ENCODE measurements at regions not wholly inside any gene's neighbourhood (a gene's known extent, or its start where the extent isn't known, plus 50 kb on each side); places are given as distances from the start of the nearest gene placed in this dataset.

DNA sequence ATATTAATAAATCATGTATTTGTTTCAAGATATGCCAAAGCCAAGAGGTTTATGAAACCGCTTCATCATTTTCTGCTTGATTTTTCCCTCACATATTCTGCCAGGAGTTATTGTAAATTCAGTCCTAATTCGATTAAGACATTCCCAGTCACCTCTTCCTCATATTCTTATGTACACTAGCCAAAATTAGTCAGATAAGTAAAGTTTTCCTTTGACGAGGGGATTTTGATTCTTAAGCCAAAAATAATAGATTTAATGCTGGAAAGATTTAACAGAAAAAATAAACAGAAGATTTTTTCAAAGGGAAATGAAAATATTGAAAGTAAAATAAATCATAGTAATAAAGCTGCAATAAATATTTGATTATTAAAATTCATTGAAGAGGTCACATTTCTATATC lies 51.0 kb upstream of the VEGFC start:
- DNase-seq (no peak), ATAC-seq (no peak)
- Mint-ChIP-seq H3K27ac (no peak overlapping the region), H3K4me3 (no peak overlapping the region), H3K4me1 (no peaks in the 10 kb centered on the region), H3K27me3 (no peaks in the 10 kb centered on the region), H3K9me3 (no peaks in the 10 kb centered on the region)

DNA sequence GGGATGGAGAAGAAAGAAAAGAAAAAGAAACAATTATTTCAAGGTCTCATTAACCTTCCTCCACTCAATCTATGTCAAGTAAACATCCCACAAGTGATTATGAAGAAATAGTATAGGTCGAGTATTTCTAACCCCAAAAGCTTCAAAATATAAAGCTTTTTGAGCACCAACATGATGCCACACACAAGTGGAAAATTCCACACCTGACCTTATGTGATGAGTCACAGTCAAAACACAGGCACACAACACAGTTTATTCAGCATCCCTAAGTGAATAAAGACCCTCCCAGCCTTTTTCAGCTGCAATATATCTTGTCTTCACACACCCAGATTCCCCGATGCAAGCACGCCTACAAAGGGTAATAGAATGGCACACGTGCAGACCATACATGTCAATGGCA lies 51.7 kb upstream of the VEGFC start:
- no peak overlapping the region for H3K27ac Mint-ChIP-seq
- no peak for ATAC-seq
- no peak for DNase-seq
- no peaks in the 10 kb centered on the region for H3K4me1 Mint-ChIP-seq
- H3K4me3 Mint-ChIP-seq = no peak overlapping the region
- H3K9me3 Mint-ChIP-seq = peaks cover 0 to 3% of the 10 kb centered on the region in 2 donors
- no peaks in the 10 kb centered on the region for H3K27me3 Mint-ChIP-seq

DNA sequence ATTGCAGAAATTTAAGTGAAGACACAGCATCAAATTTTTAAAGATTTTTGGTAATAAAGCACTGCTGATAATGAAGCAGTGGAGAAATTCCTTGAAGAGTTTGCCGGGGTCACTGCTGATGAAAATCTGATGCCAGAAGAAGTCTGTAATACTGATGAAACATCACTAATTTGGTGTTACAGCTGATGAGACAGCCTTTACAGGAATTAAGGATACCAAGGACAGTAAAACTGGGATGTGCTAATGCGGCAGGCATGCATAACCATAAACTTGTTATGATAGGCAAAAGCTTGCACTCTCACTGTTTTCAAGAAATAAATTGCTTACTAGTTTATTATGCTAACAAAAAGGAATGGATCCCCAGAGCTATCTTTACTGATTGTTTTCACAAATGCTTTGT lies 52.9 kb upstream of the VEGFC start:
- Mint-ChIP-seq H3K4me3 (no peak overlapping the region), H3K27ac (no peak overlapping the region), H3K27me3 (no peaks in the 10 kb centered on the region), H3K4me1 (no peaks in the 10 kb centered on the region), H3K9me3 (peaks cover 0 to 6% of the 10 kb centered on the region in 2 donors)
- DNase-seq (no peak), ATAC-seq (no peak)

DNA sequence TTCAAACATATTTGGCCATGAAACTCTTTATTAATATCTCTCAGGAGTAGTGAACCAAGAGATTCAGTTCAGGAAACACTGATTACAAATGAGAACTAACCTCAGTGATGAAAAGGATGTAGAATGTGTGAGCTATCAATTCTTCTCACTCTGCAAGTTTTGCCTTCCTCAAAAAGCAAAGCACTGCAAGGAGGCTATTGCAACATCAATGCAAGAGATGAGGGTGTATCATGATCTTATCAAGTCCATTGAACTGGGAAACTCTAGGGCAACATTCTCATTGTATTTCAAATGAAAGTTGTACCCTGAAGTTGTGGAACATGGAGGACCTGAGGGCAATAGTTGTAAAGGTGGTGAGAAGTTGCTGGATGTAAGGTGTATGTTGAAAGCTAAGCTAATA lies 56.4 kb upstream of the VEGFC start:
- H3K4me3 Mint-ChIP-seq = no peak overlapping the region
- peaks cover 0 to 13% of the 10 kb centered on the region in 2 donors for H3K9me3 Mint-ChIP-seq
- H3K4me1 Mint-ChIP-seq = no peaks in the 10 kb centered on the region
- DNase-seq (no peak), ATAC-seq (no peak)
- no peaks in the 10 kb centered on the region for H3K27me3 Mint-ChIP-seq
- H3K27ac Mint-ChIP-seq = peak overlapping the region in 1 of 2 donors; percentile 43

DNA sequence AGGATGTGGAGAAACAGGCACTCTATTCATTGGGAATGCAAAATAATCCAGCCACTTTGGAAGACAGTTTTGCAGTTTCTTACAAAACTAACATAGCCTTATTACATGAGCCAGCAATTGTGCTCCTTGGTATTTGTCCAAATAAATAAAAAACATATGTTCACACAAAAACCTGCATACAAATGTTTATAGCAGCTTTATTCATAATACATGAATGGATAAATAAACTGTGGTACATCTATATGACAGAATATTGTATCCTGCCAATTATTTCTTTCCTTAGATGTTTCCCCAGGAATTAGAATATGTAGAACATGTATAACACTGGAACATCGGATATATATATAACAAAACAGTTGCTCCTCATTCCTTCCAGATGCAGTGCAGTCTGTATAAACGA lies 57.7 kb upstream of the VEGFC start:
- H3K4me3 Mint-ChIP-seq = no peak overlapping the region
- DNase-seq (no peak), ATAC-seq (no peak)
- no peak overlapping the region for H3K27ac Mint-ChIP-seq
- no peaks in the 10 kb centered on the region for H3K4me1 Mint-ChIP-seq
- no peaks in the 10 kb centered on the region for H3K27me3 Mint-ChIP-seq
- peaks cover 0 to 13% of the 10 kb centered on the region in 2 donors for H3K9me3 Mint-ChIP-seq

DNA sequence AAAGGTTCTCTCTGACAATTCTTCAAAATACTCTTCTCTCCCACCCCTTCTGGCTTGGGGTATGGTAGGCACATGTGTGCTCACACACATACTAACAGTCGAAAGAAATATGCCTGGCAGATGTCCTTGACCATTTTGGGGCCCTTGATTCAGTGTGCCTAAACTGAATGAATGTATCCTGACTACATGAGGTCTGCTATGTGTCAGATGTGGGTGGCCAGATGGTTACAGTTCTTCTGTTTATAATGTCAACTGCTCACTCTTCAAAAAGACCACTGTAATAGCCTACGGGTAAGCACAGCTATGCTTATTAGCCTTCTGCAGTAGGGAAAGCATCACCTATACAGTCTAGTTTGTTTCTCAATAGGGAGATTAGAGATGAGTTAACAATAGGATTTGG lies 63.7 kb upstream of the VEGFC start:
- DNase-seq = no peak
- H3K4me3 Mint-ChIP-seq = no peak overlapping the region

DNA sequence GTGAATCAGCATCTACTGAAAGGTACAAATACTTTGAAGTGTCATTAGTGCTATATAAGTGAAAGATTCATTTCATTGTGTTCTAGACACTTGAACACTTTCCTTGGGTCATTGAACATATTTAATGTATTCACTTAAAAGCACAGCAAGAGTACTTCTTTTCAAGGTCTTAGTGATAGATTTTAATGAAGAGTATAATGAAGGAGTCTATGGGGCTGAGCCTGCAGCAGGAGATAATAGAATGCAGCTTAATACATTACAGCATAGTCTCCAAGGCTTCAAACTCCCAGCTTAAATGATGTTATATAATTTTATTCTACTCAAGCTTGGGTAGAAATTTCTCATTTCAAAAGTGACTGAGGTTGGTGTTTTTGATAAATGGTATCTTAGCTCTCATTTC lies 66.1 kb upstream of the VEGFC start:
- no peak overlapping the region for H3K4me3 Mint-ChIP-seq
- H3K27me3 Mint-ChIP-seq = no peaks in the 10 kb centered on the region
- peaks cover 13 to 25% of the 10 kb centered on the region in 2 donors for H3K9me3 Mint-ChIP-seq
- no peaks in the 10 kb centered on the region for H3K4me1 Mint-ChIP-seq
- H3K27ac Mint-ChIP-seq = no peak overlapping the region
- no peak for DNase-seq
- ATAC-seq = no peak

More for the DNA sequence above, 63.7 kb upstream of the VEGFC start:
- ATAC-seq = no peak
- Mint-ChIP-seq H3K27me3 (no peaks in the 10 kb centered on the region), H3K27ac (no peak overlapping the region), H3K4me1 (no peaks in the 10 kb centered on the region), H3K9me3 (peaks cover 10 to 17% of the 10 kb centered on the region in 2 donors)

DNA sequence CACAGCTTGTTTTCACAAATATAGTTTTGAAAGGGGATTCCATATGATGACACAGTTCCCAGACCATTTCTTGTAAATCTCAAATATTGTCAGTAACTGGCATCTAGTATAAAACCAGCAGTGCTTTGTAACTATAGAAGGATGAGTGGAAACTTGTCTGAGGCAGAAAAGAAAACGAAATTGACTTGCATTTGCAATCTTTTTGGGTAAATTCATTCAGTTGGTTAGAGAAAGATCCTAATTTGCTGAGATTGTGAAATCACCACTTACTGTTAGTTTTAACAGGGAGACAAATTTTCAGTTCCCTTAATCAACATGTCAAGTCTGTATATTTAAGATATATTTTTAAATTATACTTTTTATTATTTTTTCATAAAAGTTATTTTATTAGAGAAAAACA lies 71.5 kb upstream of the VEGFC start:
- DNase-seq (no peak), ATAC-seq (no peak)
- no peak overlapping the region for H3K4me3 Mint-ChIP-seq
- no peaks in the 10 kb centered on the region for H3K4me1 Mint-ChIP-seq
- H3K9me3 Mint-ChIP-seq = peaks cover 22 to 25% of the 10 kb centered on the region in 2 donors
- H3K27ac Mint-ChIP-seq = no peak overlapping the region
- H3K27me3 Mint-ChIP-seq = no peaks in the 10 kb centered on the region

DNA sequence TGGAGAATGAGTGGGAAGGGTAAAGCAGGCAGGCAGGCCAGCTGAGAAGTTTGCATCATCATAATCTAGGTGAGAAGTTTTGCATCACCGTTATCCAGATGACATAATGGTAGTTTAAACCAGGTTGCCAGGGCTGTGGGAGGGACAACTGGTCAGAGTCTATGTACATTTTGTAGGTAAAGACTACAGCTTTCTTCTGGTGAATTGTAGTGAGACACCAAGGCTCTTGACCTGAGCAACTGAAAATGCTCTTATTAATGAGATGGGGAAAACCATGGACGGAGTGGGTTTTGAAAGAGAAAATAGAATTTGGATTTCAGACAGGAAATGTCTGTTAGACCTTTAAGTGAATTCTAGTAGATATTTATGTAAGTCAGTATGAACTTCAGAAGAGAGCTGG lies 76.0 kb upstream of the VEGFC start:
- H3K9me3 Mint-ChIP-seq = peaks cover 6 to 18% of the 10 kb centered on the region in 2 donors

DNA sequence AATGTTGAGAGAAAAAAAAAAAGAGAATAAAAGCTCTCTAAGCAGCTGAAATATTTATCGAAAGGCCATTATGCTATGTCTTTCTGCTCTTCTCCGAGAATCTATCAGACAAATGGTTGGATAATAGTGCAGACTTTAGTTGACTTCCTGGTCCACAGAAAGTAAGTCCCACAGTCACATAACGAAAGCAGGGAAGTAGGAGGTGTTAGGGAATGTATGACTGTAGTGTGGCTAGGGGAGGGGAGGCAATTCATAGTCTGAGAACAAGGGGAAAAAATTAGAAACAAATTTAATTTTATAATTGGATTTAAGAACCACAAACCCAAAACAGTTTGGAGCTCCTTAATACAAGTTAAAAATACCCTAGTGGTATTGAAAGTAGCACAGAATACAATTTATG lies 79.7 kb upstream of the VEGFC start:
- H3K4me3 Mint-ChIP-seq = no peak overlapping the region
- peaks cover 13 to 19% of the 10 kb centered on the region in 2 donors for H3K9me3 Mint-ChIP-seq

More for the DNA sequence above, 76.0 kb upstream of the VEGFC start:
- DNase-seq (no peak), ATAC-seq (no peak)
- H3K4me3 Mint-ChIP-seq = no peak overlapping the region
- no peaks in the 10 kb centered on the region for H3K4me1 Mint-ChIP-seq
- no peaks in the 10 kb centered on the region for H3K27me3 Mint-ChIP-seq
- H3K27ac Mint-ChIP-seq = no peak overlapping the region

DNA sequence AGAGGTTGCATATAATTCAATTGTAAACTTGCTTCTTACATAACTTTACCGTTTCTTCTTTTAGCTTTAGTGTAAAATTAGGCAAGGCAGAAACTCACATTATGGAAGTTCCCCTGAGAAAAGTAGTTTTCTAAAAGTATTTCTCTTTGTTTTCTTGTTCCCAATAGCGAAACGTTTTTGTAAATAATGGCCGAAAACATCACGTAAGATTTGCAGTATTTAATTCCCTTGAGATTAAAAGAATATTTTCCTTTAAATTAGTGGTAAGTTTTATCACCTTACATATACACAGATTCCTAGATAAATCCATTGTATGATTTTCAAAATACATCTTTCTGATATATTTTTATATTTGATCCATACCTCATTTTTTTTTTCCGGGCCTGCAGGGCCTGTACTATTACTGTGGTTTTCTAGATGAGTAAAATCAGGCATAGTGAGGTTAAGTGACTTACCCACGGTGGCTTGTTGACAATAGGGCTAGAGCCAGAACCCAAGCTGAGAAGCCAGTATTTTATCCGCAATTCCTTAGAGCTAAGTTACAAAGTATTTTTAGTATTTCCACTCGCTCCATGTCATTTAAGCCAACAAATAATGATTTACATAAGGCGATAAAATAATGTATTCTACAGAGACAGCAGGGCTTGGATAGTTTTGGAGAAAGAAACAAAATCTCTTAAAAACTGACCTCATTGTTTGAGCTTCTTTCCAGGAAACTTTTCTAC lies 82.2 kb upstream of the VEGFC start:
- no peaks in the 10 kb centered on the region for H3K4me1 Mint-ChIP-seq
- DNase-seq (no peak), ATAC-seq (no peak)
- no peak overlapping the region for H3K27ac Mint-ChIP-seq
- H3K9me3 Mint-ChIP-seq = peaks cover 8 to 9% of the 10 kb centered on the region in 2 donors
- H3K4me3 Mint-ChIP-seq = no peak overlapping the region
- no peaks in the 10 kb centered on the region for H3K27me3 Mint-ChIP-seq

More for the DNA sequence above, 79.7 kb upstream of the VEGFC start:
- Mint-ChIP-seq H3K27ac (no peak overlapping the region), H3K27me3 (no peaks in the 10 kb centered on the region), H3K4me1 (no peaks in the 10 kb centered on the region)
- DNase-seq (no peak), ATAC-seq (no peak)

DNA sequence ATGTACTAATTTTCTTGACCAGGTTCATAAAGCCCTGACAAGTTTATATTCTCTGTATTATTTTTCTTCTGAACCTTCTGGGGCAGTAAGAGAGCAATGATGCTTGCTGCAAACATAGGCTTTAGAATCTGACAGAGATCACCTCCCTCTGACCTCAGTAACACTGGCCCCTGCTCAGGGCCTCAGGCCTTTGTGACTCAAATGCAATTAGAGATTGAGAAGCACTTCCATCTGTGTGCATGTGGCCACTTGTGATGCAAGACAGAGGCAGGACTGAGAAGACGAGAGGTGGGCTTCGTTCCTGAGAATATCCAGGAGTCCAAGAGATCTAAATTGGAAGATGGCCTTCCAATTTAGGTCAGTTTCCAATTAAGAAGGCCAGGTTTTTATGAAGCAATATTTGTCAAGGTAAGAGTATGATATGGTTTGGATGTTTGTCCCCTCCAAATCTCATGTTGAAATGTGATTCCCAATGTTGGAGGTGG lies 82.8 kb upstream of the VEGFC start:
- Mint-ChIP-seq H3K4me1 (no peaks in the 10 kb centered on the region), H3K4me3 (no peak overlapping the region), H3K27me3 (no peaks in the 10 kb centered on the region), H3K9me3 (peaks cover 8 to 10% of the 10 kb centered on the region in 2 donors), H3K27ac (no peak overlapping the region)
- DNase-seq (no peak), ATAC-seq (no peak)

DNA sequence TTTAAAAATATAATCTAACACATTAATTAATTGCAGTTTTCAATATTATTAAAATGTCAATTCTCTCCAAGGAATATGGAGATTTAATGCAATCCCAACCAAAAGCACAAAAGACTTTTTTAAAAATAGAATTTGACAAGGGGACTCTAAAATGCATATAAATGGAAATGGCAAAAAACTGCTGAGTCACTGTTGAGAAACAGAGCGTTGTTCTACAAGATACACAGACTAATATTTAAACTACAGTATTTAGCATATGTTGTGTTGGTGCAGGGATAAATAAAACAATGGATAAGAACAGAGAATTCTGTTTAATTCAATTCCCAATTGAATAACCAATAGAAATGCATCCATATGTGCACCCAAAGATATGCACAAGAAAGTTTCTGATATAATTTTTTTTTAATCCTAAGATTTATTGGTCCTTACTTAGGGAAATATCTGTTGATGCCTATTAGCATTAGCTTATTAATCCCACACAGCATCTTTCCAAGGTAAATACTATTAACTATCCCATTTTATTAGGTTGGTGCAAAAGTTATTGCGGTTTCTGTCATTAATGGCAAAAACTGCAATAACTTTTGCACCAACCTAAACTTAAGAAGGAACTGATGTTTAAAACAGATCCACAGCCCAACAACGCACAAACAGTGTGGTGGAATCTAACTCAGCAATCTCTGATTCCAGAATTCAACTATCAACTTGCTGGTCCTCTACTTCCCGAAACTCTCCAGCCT lies 86.8 kb upstream of the VEGFC start:
- DNase-seq (no peak), ATAC-seq (no peak)
- Mint-ChIP-seq H3K27me3 (no peaks in the 10 kb centered on the region), H3K4me3 (no peak overlapping the region), H3K9me3 (peaks cover 8 to 9% of the 10 kb centered on the region in 2 donors), H3K27ac (no peak overlapping the region), H3K4me1 (no peaks in the 10 kb centered on the region)

DNA sequence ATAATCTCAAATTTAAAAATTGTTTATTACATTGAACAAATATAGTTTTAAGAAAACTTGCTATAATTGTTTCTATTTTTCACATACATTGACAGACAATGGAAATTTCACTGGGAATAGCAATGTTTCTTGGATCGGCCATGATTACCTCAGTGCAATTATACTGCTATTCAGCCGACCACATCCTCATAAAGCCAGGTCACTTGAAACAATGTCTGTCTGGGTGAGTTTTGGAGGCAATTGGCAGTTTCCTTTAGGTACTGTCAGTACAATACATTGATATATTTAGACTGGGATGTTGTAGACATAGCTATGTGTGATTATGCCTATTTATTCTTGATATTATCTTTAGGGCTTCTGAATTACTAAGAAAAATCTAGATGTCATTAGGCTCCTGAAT lies 89.5 kb upstream of the VEGFC start:
- Mint-ChIP-seq H3K27me3 (no peaks in the 10 kb centered on the region), H3K4me1 (no peaks in the 10 kb centered on the region), H3K4me3 (no peak overlapping the region), H3K27ac (no peak overlapping the region), H3K9me3 (peaks cover under 1 to 6% of the 10 kb centered on the region in 2 donors)
- no peak for DNase-seq
- ATAC-seq = no peak

DNA sequence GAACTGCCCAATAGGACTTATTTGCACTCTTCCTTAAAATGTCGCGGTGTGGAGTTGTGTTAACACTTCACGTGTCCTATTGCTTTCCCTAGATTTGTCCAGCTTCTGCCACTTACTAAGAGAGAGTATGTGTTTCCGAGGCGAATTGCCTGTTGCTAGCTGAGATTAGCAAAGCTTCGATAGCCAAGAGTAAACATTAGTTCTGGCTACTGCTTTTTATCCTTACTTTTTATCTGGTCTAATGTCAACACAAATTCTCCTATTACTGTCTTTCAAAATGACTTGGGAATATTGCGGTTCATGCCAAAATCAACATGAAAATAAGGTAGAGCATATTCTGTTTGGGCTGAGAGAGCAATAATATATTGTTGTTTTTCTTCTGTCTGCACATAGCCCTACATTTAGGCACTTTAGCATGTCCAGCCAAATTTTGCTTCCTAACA lies 90.4 kb upstream of the VEGFC start:
- H3K9me3 Mint-ChIP-seq = peaks cover 0 to 6% of the 10 kb centered on the region in 2 donors
- no peak overlapping the region for H3K4me3 Mint-ChIP-seq
- no peak overlapping the region for H3K27ac Mint-ChIP-seq
- DNase-seq = no peak
- H3K4me1 Mint-ChIP-seq = no peaks in the 10 kb centered on the region
- no peak for ATAC-seq
- H3K27me3 Mint-ChIP-seq = no peaks in the 10 kb centered on the region

DNA sequence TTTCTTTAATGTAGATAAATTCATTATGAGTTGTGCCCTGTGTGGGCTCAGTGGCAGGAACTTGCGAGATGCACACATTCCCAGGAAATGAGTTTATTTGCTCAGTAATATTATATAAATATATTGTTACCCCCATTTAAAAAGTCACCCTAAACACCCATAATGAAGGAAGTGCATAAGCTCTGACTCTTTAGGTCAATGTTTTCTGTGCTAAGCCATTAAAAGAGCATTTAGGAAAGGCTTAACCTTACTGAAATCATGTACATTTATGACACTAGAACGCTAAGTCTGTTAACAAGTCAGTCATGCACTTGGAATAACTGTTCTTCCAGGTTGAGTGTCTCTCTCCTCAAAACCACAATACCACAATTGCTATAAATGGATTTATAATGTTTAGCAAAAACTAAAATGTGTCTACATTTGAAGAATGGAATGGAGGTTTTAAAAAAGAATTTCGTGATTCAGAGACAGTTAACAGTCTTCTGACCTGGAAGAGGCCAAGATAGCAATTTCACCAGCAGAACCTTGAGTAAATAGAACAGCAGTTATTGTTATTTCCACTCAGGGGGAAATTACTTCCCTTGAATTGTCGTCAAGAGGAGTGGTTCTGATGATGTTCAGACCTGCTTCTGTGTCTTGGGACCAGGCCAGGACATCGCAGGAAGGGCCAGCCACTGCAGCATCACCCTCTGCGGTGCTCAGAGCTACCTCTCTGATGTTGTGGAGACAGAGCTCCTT lies 91.1 kb upstream of the VEGFC start:
- DNase-seq (no peak), ATAC-seq (no peak)
- Mint-ChIP-seq H3K4me3 (no peak overlapping the region), H3K27me3 (no peaks in the 10 kb centered on the region), H3K27ac (no peak overlapping the region), H3K4me1 (no peaks in the 10 kb centered on the region), H3K9me3 (peaks cover 0 to 6% of the 10 kb centered on the region in 2 donors)

Measured in stimulated activated naive CD8-positive, alpha-beta T cell treated with anti-CD3 and anti-CD28 coated beads, Interleukin-15, amount 100 ng/mL, for 72 hours (primary cell).